AG08396 (cell line): ENCODE measurements at regions not wholly inside any gene's neighbourhood (a gene's known extent, or its start where the extent isn't known, plus 50 kb on each side); places are given as distances from the start of the nearest gene placed in this dataset.

ENCODE experiments used
- DNase-seq: peaks from one replicate; pipeline ENCODE4 v3.0.0; 2012; ENCODE audit warnings: low spot score, mixed read lengths

GRCh38 chr18:34643989-34644388, 66.1 kb upstream of the DTNA start:
- no peak for DNase-seq

GRCh38 chr18:34647251-34647650, 62.8 kb upstream of the DTNA start:
- no peak for DNase-seq

GRCh38 chr18:34648269-34648985, 61.7 kb upstream of the DTNA start:
- DNase-seq = no peak

- no peak for DNase-seq
These were observed 61.0 kb upstream of the DTNA start for GRCh38 chr18:34649080-34649479.

GRCh38 chr18:34650121-34650545, 60.0 kb upstream of the DTNA start:
- peak; percentile 38 for DNase-seq

GRCh38 chr18:34651586-34652369, 58.3 kb upstream of the DTNA start:
- DNase-seq = no peak

GRCh38 chr18:34655131-34655530, 55.0 kb upstream of the DTNA start:
- no peak for DNase-seq

- DNase-seq = no peak
These were observed 52.1 kb upstream of the DTNA start for GRCh38 chr18:34657860-34658500.

GRCh38 chr18:34659579-34660517, 50.2 kb upstream of the DTNA start:
- DNase-seq = peak; percentile 90
